NCI-H526 treated with DMSO at 0.1 percent for 48 hours (cell line): ENCODE measurements at regions not wholly inside any gene's neighbourhood (a gene's known extent, or its start where the extent isn't known, plus 50 kb on each side); places are given as distances from the start of the nearest gene placed in this dataset.

Experiments
- DNase-seq: peaks from one replicate; lab custom pipeline; 2025; lab: John Stamatoyannopoulos, UW

DNA sequence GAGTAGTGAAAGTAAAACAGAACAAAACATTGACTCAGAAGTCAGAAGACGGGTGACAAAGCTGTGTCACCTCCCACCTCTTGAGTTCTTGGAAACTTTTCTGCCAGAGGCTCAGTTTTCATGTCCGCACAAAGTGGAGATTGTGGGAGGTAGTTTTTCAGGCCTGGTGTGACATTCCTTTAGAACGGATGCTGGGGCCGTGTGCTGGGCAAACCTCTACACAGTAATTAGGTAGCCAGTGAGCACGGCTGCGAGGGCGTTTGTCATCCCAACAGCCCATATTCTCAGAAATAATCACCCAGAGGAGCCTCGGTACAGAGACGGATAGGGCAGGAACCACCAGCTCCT, 1054.4 kb downstream of the TBC1D22A start:
- DNase-seq, result no peak

DNA sequence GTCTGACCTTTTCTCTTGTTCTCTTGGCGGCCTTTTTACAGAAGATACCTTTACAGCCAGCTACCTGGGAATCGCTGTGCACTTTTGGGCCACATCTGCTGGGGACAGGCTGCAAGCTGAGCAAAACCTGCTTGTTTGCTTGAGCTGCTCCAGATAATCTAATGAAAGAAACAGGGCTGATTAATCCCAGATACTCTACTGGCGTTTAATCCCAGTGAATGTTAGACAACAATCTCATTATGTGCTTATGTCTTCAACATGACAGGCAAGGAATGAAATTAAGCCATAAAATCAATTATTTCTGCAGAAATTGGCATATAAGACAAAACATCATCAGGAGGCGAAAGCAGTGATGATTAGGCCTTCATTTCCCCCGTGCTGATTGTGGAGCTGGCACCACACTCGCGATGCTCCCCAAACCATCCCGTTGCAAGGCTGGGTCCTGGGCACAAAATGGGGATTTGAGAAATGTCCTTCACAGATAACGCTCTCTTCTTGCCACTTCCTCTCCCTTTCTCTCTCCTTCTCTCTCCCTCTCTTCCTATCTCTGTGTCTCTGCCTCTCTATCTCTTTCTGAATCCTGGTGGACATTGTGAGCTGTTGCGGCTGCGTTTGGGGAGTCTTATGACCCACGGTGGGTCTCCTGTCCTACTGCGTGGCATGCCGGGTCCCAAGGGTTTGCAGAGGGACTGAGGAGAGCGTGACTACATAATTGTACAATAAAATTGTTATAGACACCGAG, 1053.8 kb downstream of the TBC1D22A start:
- DNase-seq, result no peak

DNA sequence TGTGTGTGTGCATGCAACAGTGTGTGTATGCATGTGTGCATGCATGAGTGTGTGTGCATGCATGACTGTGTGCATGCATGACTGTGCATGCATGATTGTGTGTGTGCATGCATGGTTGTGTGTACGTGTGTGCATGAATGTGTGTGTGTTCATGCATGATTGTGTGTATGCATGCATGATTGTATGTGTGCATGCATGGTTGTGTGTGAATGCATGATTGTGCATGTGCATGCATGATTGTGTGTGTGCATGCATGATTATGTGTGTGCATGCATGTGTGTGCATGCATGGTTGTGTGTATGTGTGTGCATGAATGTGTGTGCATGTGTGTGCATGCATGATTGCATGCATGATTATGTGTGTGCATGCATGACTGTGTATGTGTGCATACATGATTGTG, 1052.0 kb downstream of the TBC1D22A start:
- no peak for DNase-seq

DNA sequence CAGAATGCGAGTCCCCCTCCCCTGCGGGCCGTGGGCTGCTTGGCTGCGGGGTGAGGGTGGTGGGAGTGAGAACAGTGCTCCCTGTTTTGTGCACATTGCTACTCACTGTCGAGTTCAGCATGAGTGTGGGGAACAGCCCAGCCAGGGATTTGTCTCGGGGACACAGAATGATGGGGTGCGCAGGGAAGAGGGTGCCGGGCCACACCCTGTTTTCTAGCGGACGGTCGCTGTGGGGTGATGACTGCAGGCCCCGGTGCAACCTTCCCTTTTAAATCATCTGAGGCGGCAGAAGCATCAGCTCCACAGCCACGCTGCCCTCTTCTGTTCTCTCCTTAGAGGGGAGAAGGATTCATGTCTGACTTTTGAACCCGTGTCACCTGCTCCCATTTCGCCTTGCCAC, 1051.2 kb downstream of the TBC1D22A start:
- DNase-seq, result no peak

DNA sequence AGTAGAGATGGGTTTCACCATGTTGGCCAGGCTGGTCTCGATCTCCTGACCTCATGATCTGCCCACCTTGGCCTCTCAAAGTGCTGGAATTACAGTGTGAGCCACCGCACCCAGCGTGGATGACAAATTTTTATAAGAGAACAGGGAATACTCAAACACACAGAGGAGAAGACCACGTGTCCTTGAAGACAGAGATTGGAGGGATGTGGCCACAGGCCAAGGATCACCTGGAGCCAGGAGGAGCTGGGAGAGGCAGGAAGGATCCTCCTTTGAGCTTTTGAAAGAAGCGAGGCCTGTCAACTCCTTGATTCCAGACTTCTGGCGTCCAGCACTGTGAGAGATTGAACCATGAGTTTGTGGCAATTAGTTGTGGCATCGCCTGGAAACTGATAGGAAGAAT, 1049.5 kb downstream of the TBC1D22A start:
- no peak for DNase-seq

DNA sequence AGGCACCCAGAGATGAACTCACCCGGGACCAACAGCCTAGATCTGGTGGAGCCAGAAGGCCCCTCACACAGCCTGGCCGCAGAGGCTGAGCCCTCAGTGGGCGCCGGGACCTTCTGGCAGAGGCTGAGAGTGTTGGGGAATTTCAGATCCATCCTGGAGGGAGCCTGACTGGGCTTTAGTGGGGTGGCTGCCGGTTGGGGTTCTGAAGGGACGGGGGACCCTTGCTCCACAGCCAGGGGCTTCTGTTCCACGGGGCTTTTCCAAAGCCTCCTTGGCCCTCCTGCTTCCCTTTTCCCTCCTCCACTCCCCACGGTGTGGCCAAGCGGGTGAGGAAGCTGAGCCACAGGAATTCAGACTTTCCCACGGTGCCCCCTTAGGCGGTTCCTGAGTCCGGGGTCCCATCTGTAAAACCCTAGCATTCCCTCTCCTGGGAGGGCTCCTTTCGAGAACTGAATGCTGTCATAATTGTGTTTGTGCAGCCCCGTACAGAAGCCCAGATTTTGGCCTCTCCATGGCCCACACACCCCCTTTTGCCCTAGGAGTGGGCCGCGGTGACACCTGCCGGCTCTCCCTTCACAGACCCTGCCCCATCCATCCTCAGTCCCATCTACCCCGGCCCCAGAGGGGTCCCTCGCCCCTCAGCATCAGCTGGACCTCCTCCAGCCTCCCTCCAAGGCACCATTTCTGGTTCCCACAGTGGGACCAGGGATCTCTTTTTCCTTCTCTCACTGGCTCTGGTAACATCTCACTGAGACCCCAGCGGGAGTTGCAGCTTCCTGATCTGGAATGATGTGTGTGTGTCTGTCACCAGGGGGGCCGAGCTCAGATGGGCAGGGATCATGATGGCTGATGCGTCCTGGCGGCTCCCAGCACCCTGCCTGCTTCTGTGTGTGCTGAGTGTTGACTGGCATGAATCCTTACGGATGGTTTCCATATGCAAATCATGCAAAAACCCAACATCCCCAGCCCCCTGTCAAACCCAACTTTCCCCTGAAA, 1048.4 kb downstream of the TBC1D22A start:
- DNase-seq, result peak; percentile 34

DNA sequence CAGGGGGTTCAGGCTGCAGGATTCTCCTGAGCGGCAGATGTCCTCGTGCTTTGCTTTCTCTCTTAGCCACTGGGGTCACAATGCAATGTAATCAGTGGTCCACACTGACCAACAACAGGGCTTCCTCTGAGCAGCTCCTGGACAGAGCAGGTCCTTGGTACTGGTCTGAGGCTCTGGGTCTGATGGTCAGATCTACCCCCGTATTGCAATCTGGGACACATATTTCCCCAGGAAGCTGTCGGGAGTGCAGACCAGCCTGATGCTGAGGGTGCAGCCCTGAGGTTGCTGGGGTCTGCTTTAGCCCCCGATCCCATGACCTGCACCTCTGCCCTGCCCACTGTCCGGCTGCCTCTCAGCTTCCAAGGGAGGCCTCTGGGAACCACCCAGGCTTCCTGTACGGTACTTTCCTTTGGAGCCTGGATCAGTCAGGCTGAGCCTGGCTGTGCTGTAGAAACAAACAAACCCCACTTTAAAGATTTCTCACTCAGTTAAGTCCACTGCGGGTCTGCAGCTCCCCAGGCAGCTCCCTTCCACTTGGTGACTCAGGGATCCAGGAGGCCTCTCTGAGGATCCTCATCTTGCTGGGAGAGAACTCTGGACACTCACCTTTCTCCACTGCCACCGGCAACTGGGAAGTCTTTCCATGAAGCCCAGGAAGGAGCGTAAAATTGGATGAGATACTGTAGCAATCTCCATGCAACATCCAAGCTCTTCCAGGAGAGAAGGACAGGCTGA, 1046.6 kb downstream of the TBC1D22A start:
- no peak for DNase-seq

DNA sequence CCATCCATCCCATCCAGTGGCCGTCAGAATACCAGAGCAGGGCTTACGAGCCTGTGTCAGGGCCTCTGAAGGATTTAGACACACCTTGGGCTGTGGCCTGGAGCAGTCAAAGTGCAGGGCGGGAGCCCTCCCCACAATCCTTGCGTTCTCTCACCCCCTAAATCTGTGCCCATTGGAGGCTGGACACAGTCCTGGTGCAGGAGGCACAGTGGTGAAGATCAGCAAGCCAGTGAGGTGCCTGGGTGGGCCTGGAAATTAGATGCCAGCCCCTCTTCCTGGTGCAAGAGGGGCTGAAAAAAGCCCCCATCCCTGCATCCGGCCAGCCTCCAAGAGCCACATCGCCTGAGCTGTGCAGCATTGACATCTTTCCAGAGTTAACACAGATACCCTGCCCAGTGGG, 1045.8 kb downstream of the TBC1D22A start:
- DNase-seq, result no peak

DNA sequence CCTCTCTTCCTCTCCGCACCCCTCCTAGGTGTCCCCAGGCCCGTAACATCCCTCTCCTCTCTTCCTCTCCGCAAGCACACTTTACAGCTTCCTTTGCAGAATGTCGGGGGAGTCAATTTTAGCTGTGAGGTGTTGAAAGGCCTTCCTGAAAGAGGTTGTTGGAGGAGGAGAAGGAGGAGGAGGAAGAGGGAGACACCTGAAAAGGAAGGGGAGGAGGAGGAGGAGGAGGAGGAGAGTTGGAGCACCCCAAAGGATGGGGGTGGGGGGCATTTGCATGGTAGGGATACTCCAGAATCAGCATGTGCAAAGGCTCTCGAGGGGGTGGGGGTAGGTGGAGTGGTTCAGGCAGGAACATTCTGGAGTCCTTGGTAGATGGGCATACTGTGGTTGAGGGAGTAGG, 1045.1 kb downstream of the TBC1D22A start:
- no peak for DNase-seq

DNA sequence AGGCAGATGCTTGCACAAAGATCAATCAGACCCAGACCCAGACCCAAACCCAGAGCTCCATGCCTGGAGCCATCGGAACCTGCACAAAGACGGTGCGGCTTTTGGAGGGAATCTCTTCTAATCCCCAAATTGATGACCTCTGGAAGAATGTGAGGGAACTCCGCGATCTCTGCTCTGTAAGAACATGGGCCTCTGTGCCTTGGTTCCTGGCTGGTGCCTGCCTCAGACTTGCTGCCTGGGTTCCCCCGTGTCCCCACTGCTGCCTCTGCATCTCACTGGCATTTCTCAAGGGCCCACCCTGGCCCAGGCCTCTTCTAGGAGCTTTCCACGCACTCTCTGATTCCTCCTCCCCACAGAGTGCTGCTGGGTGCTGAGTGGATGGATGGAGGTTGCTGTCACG, 1044.4 kb downstream of the TBC1D22A start:
- no peak for DNase-seq

DNA sequence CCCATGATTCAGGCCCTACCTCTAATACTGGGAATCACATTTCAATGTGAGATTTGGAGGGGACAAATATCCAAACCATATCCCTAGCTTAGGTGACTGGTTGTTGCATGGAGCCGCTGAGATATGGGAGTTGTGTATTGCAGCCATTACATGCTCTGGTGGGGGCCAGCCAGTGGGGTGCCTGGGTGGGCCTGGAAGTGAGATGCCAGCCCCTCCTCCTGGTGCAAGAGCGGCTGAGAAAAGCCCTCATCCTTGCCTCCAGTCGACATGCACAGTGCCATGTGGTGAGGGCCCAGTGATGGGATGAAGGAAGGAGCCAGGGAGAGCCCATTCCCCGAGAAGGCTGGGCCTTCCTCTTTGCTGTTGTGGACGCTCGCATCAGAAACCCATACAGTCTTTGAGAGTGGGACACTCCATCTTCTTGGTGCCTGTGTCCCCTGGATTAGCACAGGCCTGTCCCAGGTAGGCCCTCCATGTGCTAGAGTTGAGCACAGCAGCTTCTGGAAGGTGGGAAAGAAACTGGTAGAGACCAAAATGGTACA, 1043.0 kb downstream of the TBC1D22A start:
- no peak for DNase-seq

DNA sequence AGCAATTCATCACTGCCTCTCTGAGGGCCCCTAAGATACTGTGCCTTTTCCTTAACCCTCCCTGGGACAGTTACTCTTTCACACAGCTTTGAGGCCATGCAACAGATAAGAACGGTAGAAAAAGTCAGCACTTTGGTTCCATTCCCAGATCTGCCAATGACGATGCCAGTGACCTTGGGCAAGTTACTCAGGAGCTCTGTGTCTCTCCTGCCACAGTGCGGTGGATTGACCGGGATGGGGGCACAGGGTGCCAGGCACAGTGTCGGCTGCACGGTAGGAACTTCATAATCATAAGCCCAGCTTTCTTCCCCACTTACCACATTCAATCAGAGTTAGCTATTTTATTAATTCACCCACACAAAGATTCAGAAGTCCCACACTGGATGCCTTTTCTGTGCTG, 1041.8 kb downstream of the TBC1D22A start:
- DNase-seq, result no peak

DNA sequence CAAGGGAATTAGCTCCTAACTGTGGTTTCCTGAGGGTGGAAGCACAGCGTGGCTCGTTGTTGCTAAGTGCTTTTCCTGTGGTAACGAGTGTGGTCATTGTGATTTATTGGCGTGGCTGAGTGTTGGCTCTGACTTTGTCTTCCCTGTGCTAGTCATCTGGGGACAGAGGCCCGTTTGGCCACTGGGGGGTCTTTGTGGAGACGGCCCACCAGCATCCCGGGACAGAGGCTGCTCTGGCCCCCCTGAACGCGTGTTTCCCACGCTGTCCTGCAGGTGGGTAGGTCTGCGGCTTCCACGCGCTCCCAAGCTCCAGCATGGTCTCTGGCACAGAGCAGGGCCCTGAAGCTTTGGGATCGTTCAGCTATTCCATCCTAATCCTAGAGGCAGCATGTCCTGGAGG, 1040.0 kb downstream of the TBC1D22A start:
- no peak for DNase-seq

DNA sequence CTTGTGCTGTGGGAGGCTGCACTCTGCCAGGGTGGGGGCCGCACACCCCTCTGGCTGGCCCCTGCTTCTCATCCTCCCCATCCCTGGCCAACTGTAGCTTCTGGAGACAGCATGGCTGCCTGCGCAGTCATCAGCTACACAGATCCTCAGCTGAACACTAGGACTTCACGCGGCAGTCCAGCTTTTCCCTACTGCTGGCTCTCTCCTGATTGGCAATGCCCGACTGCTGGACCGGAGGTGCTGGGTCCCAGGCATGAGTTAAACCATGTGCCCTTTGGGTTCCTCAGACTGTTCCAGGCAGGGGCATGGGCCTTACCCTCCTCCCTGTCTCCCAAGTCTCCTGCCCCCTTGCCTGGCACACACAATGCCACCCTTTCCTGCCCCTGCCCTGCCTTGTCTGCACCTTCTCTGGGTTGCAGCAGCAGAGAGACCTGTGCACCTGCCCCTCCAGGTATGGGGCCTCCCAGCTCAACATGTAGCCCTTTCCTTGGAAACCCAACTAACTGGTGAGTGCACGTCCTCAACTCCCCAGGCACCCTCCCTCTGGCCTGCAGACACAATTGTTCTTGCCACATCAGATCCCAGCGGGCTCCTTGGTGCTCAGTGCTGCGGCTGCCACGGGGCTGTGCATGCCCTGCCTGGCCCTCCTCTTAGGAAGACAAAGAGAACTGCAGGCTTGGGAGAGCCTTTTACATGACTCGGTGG, 1039.2 kb downstream of the TBC1D22A start:
- DNase-seq, result no peak

DNA sequence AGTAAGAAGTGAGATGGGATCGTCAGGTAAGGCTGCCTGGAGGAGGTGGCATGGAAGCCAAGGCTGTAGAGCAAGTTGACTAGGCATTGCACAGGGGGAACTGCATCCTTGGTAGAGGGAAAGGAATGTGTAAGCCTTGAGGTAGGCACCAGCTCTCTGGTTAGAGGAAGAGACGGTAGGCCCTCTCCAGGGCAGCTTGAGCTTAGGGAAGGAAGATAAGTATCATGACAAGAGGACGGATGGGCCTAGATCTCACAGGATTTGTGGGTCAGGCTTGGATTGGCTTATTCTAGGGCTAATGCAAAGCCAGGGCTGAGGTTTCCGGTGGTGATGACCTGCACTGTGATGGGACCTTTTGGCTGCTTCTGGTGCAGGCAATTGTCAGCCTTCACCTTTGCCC, 1035.8 kb downstream of the TBC1D22A start:
- DNase-seq, result no peak

DNA sequence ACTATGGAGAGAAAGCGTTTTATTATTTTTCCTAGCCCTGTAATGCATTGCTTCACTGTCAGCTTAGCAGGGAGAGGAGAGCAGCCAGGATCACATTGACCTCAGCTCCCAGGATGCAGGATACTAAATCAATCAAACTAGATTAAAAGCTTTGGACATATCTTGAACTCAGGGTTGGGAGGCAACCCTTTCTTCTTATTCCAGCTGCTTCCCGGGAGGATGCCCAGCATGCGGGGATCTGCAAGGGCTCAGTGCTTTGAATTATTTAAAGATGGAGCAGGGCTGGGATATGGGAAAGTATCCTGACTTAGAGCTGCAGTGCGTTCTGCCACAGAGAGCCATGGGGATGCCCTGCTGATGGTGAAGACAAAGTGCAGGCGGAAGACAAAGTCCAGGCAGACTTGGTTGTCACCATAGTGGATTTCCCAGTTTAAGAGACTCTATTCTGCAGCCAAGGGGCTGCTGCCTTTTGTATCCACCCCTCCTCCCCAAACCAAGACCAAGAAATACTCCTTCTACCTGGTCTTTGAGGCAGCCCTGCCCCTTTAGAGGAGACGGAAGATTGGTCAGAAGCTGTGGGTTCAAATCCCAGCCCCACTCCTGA, 1035.0 kb downstream of the TBC1D22A start:
- DNase-seq, result no peak

DNA sequence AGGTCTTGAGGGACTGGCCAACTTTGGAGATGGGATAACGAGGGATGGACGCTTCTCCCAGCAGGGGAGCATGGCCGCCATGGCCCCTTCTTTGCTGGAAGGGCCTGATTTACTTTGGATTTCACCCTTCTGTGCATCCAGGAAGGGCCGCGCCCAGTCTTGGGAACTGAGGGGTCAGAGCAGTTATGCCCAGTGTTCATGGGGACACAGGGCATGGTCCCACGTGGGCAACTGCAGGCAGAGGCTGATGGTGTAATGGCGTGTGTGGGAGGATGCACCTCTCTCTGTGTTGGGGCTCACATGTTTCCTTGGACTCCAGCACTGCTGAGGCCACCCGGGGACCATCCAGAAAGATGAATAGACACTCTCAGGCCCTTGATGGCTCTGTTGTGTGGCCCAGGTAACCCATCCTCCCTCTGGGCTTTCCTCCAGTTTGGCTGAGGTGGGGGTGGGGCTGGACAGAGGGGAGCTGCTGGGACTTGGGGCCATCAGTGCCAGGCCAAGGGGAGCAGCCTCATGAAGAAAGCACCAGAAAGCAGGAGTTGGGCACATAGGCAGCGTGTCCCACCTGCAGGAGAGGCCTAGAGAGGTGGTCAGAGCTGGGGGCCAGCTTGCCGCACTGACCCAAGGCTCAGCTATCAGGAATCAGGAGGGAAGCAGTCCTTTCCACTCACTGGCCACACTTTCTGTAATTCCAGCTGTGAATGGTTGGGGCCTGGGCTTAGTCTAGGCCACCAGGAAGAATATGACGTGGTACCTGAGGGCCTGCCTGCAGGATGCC, 1033.9 kb downstream of the TBC1D22A start:
- no peak for DNase-seq

DNA sequence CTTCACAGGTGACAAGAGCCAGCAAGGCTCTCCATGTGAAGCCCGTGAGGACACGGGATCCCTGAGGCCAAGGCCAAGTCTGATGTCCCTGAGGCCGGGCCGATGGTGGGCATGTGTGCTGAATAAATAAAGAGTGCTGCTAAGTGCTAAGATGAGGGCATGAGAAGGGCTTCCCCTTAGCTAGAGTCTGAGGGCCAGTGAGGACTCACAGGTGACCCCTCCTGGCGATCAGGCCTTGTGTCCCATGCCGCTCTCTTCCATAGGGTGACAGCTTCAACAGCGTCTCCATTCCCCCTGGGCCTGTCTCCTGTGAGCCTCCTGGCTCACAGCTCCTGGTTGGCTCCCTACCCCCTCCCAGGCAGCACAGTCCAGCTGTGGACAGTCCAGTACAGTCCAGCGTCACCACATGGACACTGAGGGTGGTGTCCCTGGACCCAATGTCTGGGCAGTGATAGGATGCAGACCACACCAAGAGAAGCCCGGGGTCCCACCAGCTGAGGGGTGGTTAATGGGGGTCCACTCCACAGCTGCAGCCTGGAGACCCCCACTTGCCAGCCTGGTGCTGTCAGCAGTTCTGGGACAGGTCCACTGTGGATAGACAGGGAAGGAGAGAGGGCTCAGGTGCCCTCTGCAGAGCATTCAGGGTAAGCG, 1033.2 kb downstream of the TBC1D22A start:
- no peak for DNase-seq

DNA sequence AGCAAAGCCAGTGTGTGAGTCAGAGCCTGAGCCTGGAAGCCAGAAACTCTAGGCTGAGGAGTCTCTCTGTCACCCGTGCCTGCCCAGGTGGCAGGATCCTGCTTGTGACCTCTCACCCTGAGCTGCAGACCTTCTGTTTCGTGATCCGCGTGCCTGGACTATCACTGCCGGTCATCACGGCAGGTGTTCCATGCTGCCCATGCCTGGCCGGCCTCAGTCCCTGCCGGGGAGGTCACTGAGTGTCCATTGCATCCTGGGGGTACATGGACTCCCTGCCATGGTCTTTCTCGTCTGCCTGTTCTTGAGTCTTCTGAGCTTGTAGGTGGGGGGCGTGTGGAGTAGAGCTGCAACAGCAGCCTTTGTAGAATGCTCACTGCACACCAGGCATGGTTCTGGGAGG, 1032.4 kb downstream of the TBC1D22A start:
- DNase-seq, result no peak
